ENCODE measurements at regions not wholly inside any gene's neighbourhood (a gene's known extent, or its start where the extent isn't known, plus 50 kb on each side); places are given as distances from the start of the nearest gene placed in this dataset.

GRCh38 chr2:150409196-150409595 lies 78.3 kb downstream of the RND3 start:
- TF ChIP-seq CTCF (IDR thresholded peaks at IDR 0.05; ENCODE audit: insufficient read depth, low read length, severe bottlenecking) = no peak
- FAIRE-seq = no peak
- Histone ChIP-seq H3K4me3 (ENCODE audit: low read depth, low read length) (no peak overlapping the region), H3K27me3 (ENCODE audit: control insufficient read depth, insufficient read depth, low read length) (no peaks in the 10 kb centered on the region), H3K36me3 (ENCODE audit: control insufficient read depth, insufficient read depth, low read length) (no peaks in the 10 kb centered on the region)
- no peak for DNase-seq (ENCODE audit: low read depth)

- FAIRE-seq (no peak), DNase-seq (ENCODE audit: low read depth) (no peak)
- no peak for TF ChIP-seq CTCF (IDR thresholded peaks at IDR 0.05; ENCODE audit: insufficient read depth, low read length, severe bottlenecking)
- Histone ChIP-seq H3K4me3 (ENCODE audit: low read depth, low read length) (no peak overlapping the region), H3K36me3 (ENCODE audit: control insufficient read depth, insufficient read depth, low read length) (no peaks in the 10 kb centered on the region), H3K27me3 (ENCODE audit: control insufficient read depth, insufficient read depth, low read length) (no peaks in the 10 kb centered on the region)
These were observed 83.3 kb downstream of the RND3 start for GRCh38 chr2:150404147-150404546.

- H3K36me3 ChIP-seq (ENCODE audit: control insufficient read depth, insufficient read depth, low read length) = no peaks in the 10 kb centered on the region
- TF ChIP-seq CTCF (IDR thresholded peaks at IDR 0.05; ENCODE audit: insufficient read depth, low read length, severe bottlenecking) = no peak
- H3K27me3 ChIP-seq (ENCODE audit: control insufficient read depth, insufficient read depth, low read length) = no peaks in the 10 kb centered on the region
- FAIRE-seq = no peak
- H3K4me3 ChIP-seq (ENCODE audit: low read depth, low read length) = no peak overlapping the region
- DNase-seq (ENCODE audit: low read depth) = no peak
These were observed 84.0 kb downstream of the RND3 start for GRCh38 chr2:150403457-150403856.

- no peak for DNase-seq (ENCODE audit: low read depth)
- Histone ChIP-seq H3K36me3 (ENCODE audit: control insufficient read depth, insufficient read depth, low read length) (no peaks in the 10 kb centered on the region), H3K4me3 (ENCODE audit: low read depth, low read length) (no peak overlapping the region), H3K27me3 (ENCODE audit: control insufficient read depth, insufficient read depth, low read length) (no peaks in the 10 kb centered on the region)
- no peak for FAIRE-seq
- TF ChIP-seq CTCF (IDR thresholded peaks at IDR 0.05; ENCODE audit: insufficient read depth, low read length, severe bottlenecking) = no peak
These were observed 84.5 kb downstream of the RND3 start for GRCh38 chr2:150402953-150403352.

GRCh38 chr2:150400849-150401248 lies 86.6 kb downstream of the RND3 start:
- no peak overlapping the region for H3K4me3 ChIP-seq (ENCODE audit: low read depth, low read length)
- FAIRE-seq = peak; percentile 28
- no peak for DNase-seq (ENCODE audit: low read depth)
- no peaks in the 10 kb centered on the region for H3K27me3 ChIP-seq (ENCODE audit: control insufficient read depth, insufficient read depth, low read length)
- no peak for TF ChIP-seq CTCF (IDR thresholded peaks at IDR 0.05; ENCODE audit: insufficient read depth, low read length, severe bottlenecking)
- H3K36me3 ChIP-seq (ENCODE audit: control insufficient read depth, insufficient read depth, low read length) = no peaks in the 10 kb centered on the region

GRCh38 chr2:150392614-150393013 lies 94.9 kb downstream of the RND3 start:
- no peak for TF ChIP-seq CTCF (IDR thresholded peaks at IDR 0.05; ENCODE audit: insufficient read depth, low read length, severe bottlenecking)
- no peaks in the 10 kb centered on the region for H3K36me3 ChIP-seq (ENCODE audit: control insufficient read depth, insufficient read depth, low read length)
- no peak for FAIRE-seq
- no peaks in the 10 kb centered on the region for H3K27me3 ChIP-seq (ENCODE audit: control insufficient read depth, insufficient read depth, low read length)
- H3K4me3 ChIP-seq (ENCODE audit: low read depth, low read length) = no peak overlapping the region
- no peak for DNase-seq (ENCODE audit: low read depth)

Data from bronchial epithelial cell (primary cell).